K562 (cell line): ENCODE measurements at regions not wholly inside any gene's neighbourhood (a gene's known extent, or its start where the extent isn't known, plus 50 kb on each side); places are given as distances from the start of the nearest gene placed in this dataset.

Experiments
- ATF7 ChIP-seq: fragments of 450-650 bp; IDR thresholded peaks from 2 replicates; pipeline ENCODE4 v1.7.1; 2014; ENCODE audit warnings: mild to moderate bottlenecking, moderate library complexity
- DEAF1 ChIP-seq: fragments of 450-650 bp; formaldehyde crosslinking; IDR thresholded peaks from 2 replicates; pipeline ENCODE4 v1.4.0; 2020; ENCODE audit warnings: mild to moderate bottlenecking, moderate library complexity
- GABPB1 ChIP-seq: sonication (generic); formaldehyde crosslinking; IDR thresholded peaks from 2 replicates; pipeline ENCODE4 v1.8.0; 2022; ENCODE audit warnings: mild to moderate bottlenecking, missing genetic modification reagents
- HDAC6 ChIP-seq: IDR thresholded peaks from 2 replicates; pipeline ENCODE4 v1.6.1; 2012; ENCODE audit warnings: low read depth, mild to moderate bottlenecking, control low read depth, inconsistent platforms, low read length, moderate library complexity
- HNRNPL ChIP-seq: fragments of 200-400 bp; formaldehyde crosslinking; IDR thresholded peaks from 2 replicates; pipeline ENCODE4 v1.6.1; 2017; ENCODE audit warnings: low read depth, mild to moderate bottlenecking, low read length
- LCOR ChIP-seq: sonication (generic); formaldehyde crosslinking; IDR thresholded peaks from 2 replicates; pipeline ENCODE4 v1.8.0; 2022; ENCODE audit warnings: mild to moderate bottlenecking, missing genetic modification reagents
- NONO ChIP-seq, 2 experiments: fragments of 200-400 bp in 1 of 2; fragments of 450-650 bp in 1 of 2; formaldehyde crosslinking in 1 of 2; IDR thresholded peaks; 2 replicates each; pipeline ENCODE4 v1.6.1; 2017; ENCODE audit warnings: low read depth in 2 of 2, mild to moderate bottlenecking in 2 of 2, moderate library complexity in 2 of 2, low read length in 1 of 2
- NRF1 ChIP-seq, 2 experiments: fragments of 450-650 bp; IDR thresholded peaks in 1 of 2; conservative IDR thresholded peaks in 1 of 2; 2 replicates each; pipeline ENCODE4 v1.6.1; 2014; ENCODE audit warnings: mild to moderate bottlenecking in 2 of 2
- RBM25 ChIP-seq: fragments of 200-400 bp; formaldehyde crosslinking; IDR thresholded peaks from 2 replicates; pipeline ENCODE4 v1.6.1; 2018; ENCODE audit warnings: low read length, low read depth, moderate library complexity; ENCODE audit not compliant: severe bottlenecking
- SAFB2 ChIP-seq: fragments of 200-400 bp; formaldehyde crosslinking; IDR thresholded peaks from 2 replicates; pipeline ENCODE4 v1.6.1; 2018; ENCODE audit warnings: borderline replicate concordance, low read length, low read depth, moderate library complexity; ENCODE audit not compliant: severe bottlenecking
- SIN3A ChIP-seq, 2 experiments: fragments of 150-350 bp in 1 of 2; IDR thresholded peaks; 2 replicates each; pipeline ENCODE4 v1.6.1; 2011 to 2016; ENCODE audit warnings: borderline replicate concordance in 2 of 2, low read depth in 2 of 2, low read length in 2 of 2, mild to moderate bottlenecking in 2 of 2, moderate library complexity in 2 of 2; ENCODE audit not compliant: control insufficient read depth in 1 of 2
- SIN3B ChIP-seq: fragments of 450-650 bp; IDR thresholded peaks from 2 replicates; pipeline ENCODE4 v1.6.1; 2017; ENCODE audit warnings: low read depth, mild to moderate bottlenecking, moderate library complexity
- ZBTB34 ChIP-seq: fragments of 250-450 bp; sonication (Bioruptor Pico); IDR thresholded peaks from 2 replicates; pipeline ENCODE4 v1.8.0; 2021; ENCODE audit warnings: mild to moderate bottlenecking, moderate library complexity
- ZC3H4 ChIP-seq: sonication (generic); formaldehyde crosslinking; IDR thresholded peaks from 2 replicates; pipeline ENCODE4 v1.9.0; 2021; ENCODE audit warnings: missing genetic modification reagents, borderline replicate concordance
- ZFX ChIP-seq: sonication (generic); formaldehyde crosslinking; IDR thresholded peaks from 2 replicates; pipeline ENCODE4 v1.8.0; 2022; ENCODE audit warnings: mild to moderate bottlenecking, missing genetic modification reagents, moderate library complexity
- ZNF280B ChIP-seq: fragments of 250-450 bp; sonication (Bioruptor Pico); IDR thresholded peaks from 2 replicates; pipeline ENCODE4 v1.5.1; 2021; ENCODE audit warnings: mild to moderate bottlenecking
- ZNF609 ChIP-seq: sonication (generic); formaldehyde crosslinking; IDR thresholded peaks from 2 replicates; pipeline ENCODE4 v1.8.1; 2023; ENCODE audit warnings: missing genetic modification reagents, mild to moderate bottlenecking, borderline replicate concordance

GRCh38 chr17:81345228-81346089, 49.8 kb upstream of the BAHCC1 start (continued):
- TF ChIP-seq ZBTB34 (CRISPR knock-in tag) (no peak), GABPB1 (peak; percentile 58), NRF1 (conservative IDR thresholded peaks at IDR 0.05 in 1 of 2, IDR thresholded peaks at IDR 0.05 in 1 of 2) (peak; percentile 33 to 42; a peak in 2 of 4 replicates), ZFX (peak; percentile 79), HDAC6 (no peak), ZNF280B (no peak), LCOR (CRISPR knock-in tag) (no peak; the same call in 1 of the 2 replicates), ZC3H4 (CRISPR knock-in tag) (peak; percentile 64; the same call in 1 of the 2 replicates), DEAF1 (CRISPR knock-in tag) (no peak), RBM25 (no peak), HNRNPL (peak; percentile 71), ATF7 (peak; percentile 37; the same call in 1 of the 2 replicates), ZNF609 (CRISPR knock-in tag) (no peak), SAFB2 (no peak), SIN3B (peak; percentile 65), NONO (IDR thresholded peaks at IDR 0.05; ENCODE audit: low read depth in 2 of 2, low read length in 1 of 2) (peak; percentile 61 to 80), SIN3A (IDR thresholded peaks at IDR 0.05; ENCODE audit: borderline replicate concordance in 2 of 2, control insufficient read depth in 1 of 2, low read depth in 2 of 2, low read length in 2 of 2) (peak in 1 of 2 experiments; percentile 81; a peak in 1 of 4 replicates)
